AG20443 (cell line): ENCODE measurements at regions not wholly inside any gene's neighbourhood (a gene's known extent, or its start where the extent isn't known, plus 50 kb on each side); places are given as distances from the start of the nearest gene placed in this dataset.
A peak's percentile ranks its signal among the peaks of the same experiment; 100 is the strongest.
"Not testable (repeated sequence)": the region's sequence is repeated elsewhere in the genome, so short reads cannot be mapped to it uniquely, and the experiment has no call there.

Source experiments
- DNase-seq: peaks from one replicate; pipeline ENCODE4 v3.0.0; 2012; ENCODE audit warnings: low spot score, mixed read lengths

DNA sequence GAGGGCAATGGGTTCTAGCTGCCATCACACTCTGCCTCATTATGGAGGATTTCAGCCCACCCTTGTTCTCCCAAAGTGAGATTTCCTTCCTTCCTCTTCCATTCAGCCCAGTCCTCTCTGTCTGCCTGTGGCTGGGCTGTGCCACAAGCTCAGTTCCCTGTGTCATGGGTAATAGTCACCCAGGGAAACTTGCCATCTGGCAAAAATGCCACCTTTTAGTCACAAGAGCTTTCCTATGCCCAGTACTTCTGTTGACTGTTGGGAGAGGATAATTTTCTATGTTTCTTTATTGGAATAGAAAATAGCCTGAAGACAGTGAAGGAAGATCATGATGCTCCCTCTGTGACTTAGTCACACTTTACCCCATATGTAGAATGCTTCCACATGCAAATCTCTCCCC is 71.4 kb downstream of the TLR4 start:
- DNase-seq: no peak

- DNase-seq: no peak
Observed at GRCh38 chr9:117777823-117778222, 73.6 kb downstream of the TLR4 start.

DNA sequence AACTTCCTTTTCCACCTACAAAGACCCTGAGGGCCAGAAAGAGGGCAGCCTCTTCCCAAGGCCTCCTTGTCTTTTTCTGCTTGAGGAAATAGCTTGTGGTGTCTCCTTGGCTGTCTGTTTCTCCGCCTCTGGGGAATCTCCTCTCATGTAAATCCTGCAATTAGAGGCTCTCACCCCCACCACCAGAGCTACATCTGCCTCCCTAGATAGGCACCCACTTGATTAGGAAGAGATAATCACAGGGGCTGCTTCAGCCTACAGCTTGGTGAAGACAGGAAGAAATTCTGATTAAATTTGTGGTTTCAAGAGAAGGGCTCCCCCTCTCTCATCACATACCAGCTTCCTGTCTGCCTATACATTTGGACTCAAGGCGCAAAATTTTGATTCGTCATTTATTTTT is 75.6 kb downstream of the TLR4 start:
- DNase-seq: no peak

GRCh38 chr9:117782931-117783788 is 79.0 kb downstream of the TLR4 start:
- peak; percentile 81 for DNase-seq

- no peak for DNase-seq
Observed at GRCh38 chr9:117783828-117784227, 79.6 kb downstream of the TLR4 start.

DNA sequence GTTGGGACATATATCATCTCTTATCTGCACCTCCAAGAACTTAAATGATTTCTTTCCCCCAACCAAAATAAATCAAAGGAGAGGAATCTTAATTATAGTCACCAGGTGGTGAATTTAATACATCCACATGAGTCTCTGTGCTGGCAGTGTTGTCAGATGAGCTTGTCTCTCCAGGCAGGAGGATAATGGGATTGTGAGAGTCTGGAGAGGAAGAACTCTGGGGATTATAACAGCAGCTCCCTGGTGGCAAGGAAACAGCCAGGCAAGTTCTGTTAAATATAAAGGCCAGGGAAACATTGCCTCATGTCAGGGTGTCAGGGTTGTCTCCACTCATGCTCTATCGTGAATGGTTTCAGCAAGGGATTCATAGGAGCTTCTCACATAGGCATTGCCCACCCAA is 80.8 kb downstream of the TLR4 start:
- no peak for DNase-seq

DNA sequence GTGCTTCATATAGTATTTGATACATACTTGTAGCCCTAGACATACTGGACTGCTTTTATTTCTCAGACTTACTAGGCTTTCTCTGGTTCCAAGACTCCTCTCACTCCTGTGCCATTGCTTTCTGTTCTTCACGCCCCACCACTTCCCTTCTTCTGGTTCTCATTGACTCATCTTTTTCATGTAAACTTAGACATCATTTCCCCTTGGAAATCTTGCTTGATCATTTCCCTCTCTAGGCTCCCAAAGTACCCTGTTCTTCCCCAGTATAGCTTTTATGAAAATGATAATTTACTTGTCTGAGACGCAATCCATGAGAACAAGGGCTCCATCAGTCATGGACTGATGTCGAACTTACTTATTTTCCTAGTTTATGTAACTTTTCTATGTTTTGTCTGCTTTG is 83.5 kb downstream of the TLR4 start:
- no peak for DNase-seq

DNA sequence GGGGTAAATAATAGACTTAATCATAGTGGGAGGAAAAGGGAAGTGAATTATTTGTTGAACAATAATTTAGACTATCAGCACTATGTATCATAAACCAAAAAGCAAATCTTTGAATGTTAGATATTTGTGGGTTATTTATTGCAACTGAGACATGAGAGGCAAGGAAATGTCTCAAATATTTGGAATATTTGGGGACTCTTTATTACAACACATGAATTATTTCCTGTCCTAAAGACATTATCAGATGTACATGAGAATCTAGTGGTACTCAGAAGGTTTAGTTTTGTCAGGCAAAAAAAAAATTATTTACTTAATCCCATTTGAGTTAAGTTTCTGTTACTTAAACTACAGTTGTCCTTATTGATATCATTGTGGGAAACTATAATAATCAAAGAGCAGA is 91.1 kb downstream of the TLR4 start:
- no peak for DNase-seq

GRCh38 chr9:117796681-117797080 is 92.5 kb downstream of the TLR4 start:
- DNase-seq: peak; percentile 70

DNA sequence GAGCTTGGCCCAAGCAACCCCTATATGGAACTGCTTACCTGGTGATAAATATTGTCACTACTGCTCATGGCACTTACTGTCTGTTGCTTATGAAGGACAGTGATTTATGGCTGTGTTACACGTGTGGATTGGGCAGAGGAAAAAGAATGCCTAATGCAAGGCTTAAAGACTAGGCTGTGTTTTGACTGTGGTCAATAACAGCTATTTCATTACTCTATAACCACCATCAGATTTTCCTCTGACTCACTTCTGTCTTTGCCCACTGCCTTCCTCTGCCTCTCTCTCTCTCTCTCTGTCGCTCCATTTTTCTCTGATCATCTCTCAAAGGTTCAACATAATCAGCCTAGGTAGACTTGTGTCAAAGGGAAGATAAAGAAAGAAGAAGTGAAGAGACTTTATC is 96.2 kb downstream of the TLR4 start:
- no peak for DNase-seq

- DNase-seq: no peak
Observed at GRCh38 chr9:117809751-117810150, 105.5 kb downstream of the TLR4 start.

- DNase-seq: no peak
Observed at GRCh38 chr9:117815315-117815714, 111.1 kb downstream of the TLR4 start.

DNA sequence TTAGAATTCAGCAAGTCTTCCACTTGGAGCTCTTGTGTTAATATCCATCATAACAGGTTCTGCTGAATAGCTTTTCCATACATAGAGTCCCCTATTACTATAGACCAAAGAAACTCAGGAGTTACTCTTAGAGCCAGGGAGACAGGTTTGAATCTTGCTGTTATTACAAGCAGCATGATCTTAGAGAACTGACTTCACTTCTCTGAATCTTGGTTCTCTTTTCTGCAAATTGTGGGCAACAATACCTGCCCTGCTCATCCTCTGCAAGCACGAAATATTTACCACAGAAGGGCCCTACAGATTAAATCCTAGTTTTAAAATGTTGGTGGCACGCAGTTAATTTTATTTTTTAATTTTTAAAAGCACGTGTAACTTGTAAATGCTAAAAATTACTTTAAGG is 111.7 kb downstream of the TLR4 start:
- no peak for DNase-seq

DNA sequence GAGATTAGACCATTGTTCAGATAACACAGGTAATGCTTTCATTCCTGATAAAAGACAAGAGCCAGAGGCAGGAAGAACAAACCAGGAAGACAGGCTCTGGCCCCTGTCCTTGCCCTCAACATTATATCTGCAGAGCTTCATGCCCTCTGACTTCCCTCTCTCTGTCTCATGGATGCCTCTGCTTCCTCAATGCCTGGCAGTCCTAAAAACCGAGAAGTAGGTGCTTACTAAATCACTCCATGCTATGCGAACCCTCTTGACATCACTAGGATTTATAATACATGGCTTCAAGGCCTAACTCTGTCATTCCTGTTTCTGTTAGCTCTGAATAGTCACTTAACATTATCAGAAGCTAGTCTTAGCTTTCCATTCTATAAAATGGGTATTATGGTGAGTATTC is 117.8 kb downstream of the TLR4 start:
- no peak for DNase-seq

DNA sequence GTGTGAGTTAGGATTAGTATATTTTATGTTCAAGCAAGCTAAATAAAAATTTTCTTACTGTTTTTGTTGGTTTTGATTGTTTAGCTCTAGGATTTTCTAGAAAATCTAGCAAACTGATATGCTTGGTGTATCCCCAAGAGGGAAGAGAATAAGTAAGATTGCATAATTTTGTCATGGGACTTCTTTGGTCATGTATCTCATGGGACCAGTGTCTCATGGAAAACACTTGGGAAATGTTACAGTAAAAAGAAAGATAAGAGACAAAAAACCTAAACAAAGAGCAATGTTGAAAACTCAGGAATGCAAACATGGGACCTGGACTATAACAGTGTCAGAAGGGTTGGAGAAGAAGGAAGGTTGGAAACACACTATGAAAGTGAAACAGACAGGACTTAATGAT is 119.4 kb downstream of the TLR4 start:
- no peak for DNase-seq

GRCh38 chr9:117825609-117826347 is 121.6 kb downstream of the TLR4 start:
- no peak for DNase-seq

GRCh38 chr9:117826837-117827236 is 122.6 kb downstream of the TLR4 start:
- no peak for DNase-seq

DNA sequence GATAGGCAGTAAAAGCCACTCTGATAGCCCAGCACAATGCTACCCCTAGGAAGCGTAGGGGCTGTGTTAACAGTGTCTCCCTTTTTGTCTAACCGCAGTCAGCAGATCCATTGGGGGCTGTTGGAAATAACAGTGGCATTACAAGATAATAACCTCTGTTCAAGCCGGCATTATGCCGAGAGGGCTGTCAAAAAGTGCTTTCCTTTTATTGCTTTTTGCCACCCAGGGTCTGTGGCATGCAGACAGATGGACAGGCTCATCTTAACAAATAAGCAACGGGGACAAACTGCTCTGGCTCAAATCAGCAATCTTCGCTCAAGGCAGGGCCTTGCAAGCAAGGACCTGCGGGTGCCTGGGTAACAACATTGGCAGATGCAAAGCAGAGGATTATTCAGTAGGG is 123.3 kb downstream of the TLR4 start:
- no peak for DNase-seq

GRCh38 chr9:117828466-117828865 is 124.3 kb downstream of the TLR4 start:
- DNase-seq: no peak

GRCh38 chr9:117835798-117836197 is 131.6 kb downstream of the TLR4 start:
- DNase-seq: no peak

- DNase-seq: no peak
Observed at GRCh38 chr9:117839862-117840261, 135.7 kb downstream of the TLR4 start.

GRCh38 chr9:117851836-117852461 is 147.7 kb downstream of the TLR4 start:
- not testable (repeated sequence) for DNase-seq

- DNase-seq: no peak
Observed at GRCh38 chr9:117858561-117858960, 154.4 kb downstream of the TLR4 start.
